ENCODE measurements at regions not wholly inside any gene's neighbourhood (a gene's known extent, or its start where the extent isn't known, plus 50 kb on each side); places are given as distances from the start of the nearest gene placed in this dataset.

GRCh38 chr1:80582980-80583379, 1217.8 kb upstream of the ADGRL2 start:
- Histone ChIP-seq H3K36me3 (replicated peaks in 1 of 2) (no peaks in the 10 kb centered on the region), H3K4me3 (no peak overlapping the region), H3K9me3 (replicated peaks in 1 of 3) (no peaks in the 10 kb centered on the region), H3K27ac (no peak overlapping the region), H3K27me3 (no peaks in the 10 kb centered on the region), H3K4me1 (replicated peaks in 1 of 2) (no peaks in the 10 kb centered on the region)
- DNase-seq: no peak
- intact Hi-C loops (cut with DNase I): no loop called here
- WGBS, 4 donors: 81 to 88% (median 85%) methylated on average over 4 of the region's 4 CpGs
- TF ChIP-seq CTCF (IDR thresholded peaks at IDR 0.05) (no peak), POLR2A (IDR thresholded peaks at IDR 0.05) (no peak)

GRCh38 chr1:80579055-80579454, 1221.7 kb upstream of the ADGRL2 start:
- DNase-seq: no peak
- Histone ChIP-seq H3K4me1 (replicated peaks in 1 of 2) (no peaks in the 10 kb centered on the region), H3K27me3 (no peaks in the 10 kb centered on the region), H3K4me3 (no peak overlapping the region), H3K9me3 (replicated peaks in 1 of 3) (no peaks in the 10 kb centered on the region), H3K27ac (no peak overlapping the region), H3K36me3 (replicated peaks in 1 of 2) (no peaks in the 10 kb centered on the region)
- intact Hi-C loops (cut with DNase I): no loop called here
- TF ChIP-seq POLR2A (IDR thresholded peaks at IDR 0.05) (no peak), CTCF (IDR thresholded peaks at IDR 0.05) (no peak)
- 85 to 95% (median 90%) methylated on average over 1 of the region's 1 CpG for WGBS, 4 donors

GRCh38 chr1:80566867-80567266, 1233.9 kb upstream of the ADGRL2 start:
- Histone ChIP-seq H3K4me1 (replicated peaks in 1 of 2) (no peaks in the 10 kb centered on the region), H3K9me3 (replicated peaks in 1 of 3) (no peaks in the 10 kb centered on the region), H3K4me3 (no peak overlapping the region), H3K27ac (no peak overlapping the region), H3K27me3 (no peaks in the 10 kb centered on the region), H3K36me3 (replicated peaks in 1 of 2) (no peaks in the 10 kb centered on the region)
- DNase-seq: no peak
- 30 to 39% (median 39%) methylated on average over 2 of the region's 2 CpGs for WGBS, 4 donors
- no peak for TF ChIP-seq CTCF (IDR thresholded peaks at IDR 0.05)
- TF ChIP-seq POLR2A (IDR thresholded peaks at IDR 0.05): no peak
- intact Hi-C loops (cut with DNase I): no loop called here

GRCh38 chr1:80566123-80566522, 1234.6 kb upstream of the ADGRL2 start:
- TF ChIP-seq CTCF (IDR thresholded peaks at IDR 0.05) (no peak), POLR2A (IDR thresholded peaks at IDR 0.05) (no peak)

More at GRCh38 chr1:80566123-80566522, 1234.6 kb upstream of the ADGRL2 start:
- intact Hi-C loops (cut with DNase I): no loop called here
- Histone ChIP-seq H3K36me3 (replicated peaks in 1 of 2) (no peaks in the 10 kb centered on the region), H3K27me3 (no peaks in the 10 kb centered on the region), H3K4me3 (no peak overlapping the region), H3K27ac (no peak overlapping the region), H3K4me1 (replicated peaks in 1 of 2) (no peaks in the 10 kb centered on the region), H3K9me3 (replicated peaks in 1 of 3) (no peaks in the 10 kb centered on the region)
- 89 to 94% (median 92%) methylated on average over 1 of the region's 1 CpG for WGBS, 4 donors
- no peak for DNase-seq

Data from adrenal gland (tissue), 9 donors.